GM12873 (cell line): ENCODE measurements at regions not wholly inside any gene's neighbourhood (a gene's known extent, or its start where the extent isn't known, plus 50 kb on each side); places are given as distances from the start of the nearest gene placed in this dataset.

ENCODE experiments used
- CTCF ChIP-seq: IDR thresholded peaks from 2 replicates; pipeline ENCODE4 v1.5.1; 2012; ENCODE audit warnings: low read depth, mild to moderate bottlenecking, moderate library complexity, low read length, control low read depth; ENCODE audit not compliant: insufficient read depth; ENCODE audit errors: missing control alignments

- TF ChIP-seq CTCF = no peak
Measured at GRCh38 chr2:59899692-59900091, 653.8 kb downstream of the BCL11A start.

- TF ChIP-seq CTCF = no peak
Measured at GRCh38 chr2:59896499-59897245, 656.8 kb downstream of the BCL11A start.

- no peak for TF ChIP-seq CTCF
Measured at GRCh38 chr2:59893612-59894011, 659.8 kb downstream of the BCL11A start.

GRCh38 chr2:59892398-59892797 lies 661.1 kb downstream of the BCL11A start:
- no peak for TF ChIP-seq CTCF

GRCh38 chr2:59889305-59889704 lies 664.1 kb downstream of the BCL11A start:
- TF ChIP-seq CTCF = no peak

GRCh38 chr2:59888706-59889105 lies 664.7 kb downstream of the BCL11A start:
- no peak for TF ChIP-seq CTCF

- TF ChIP-seq CTCF = peak; percentile 9
Measured at GRCh38 chr2:59888015-59888414, 665.4 kb downstream of the BCL11A start.
